Left renal pelvis (tissue), 4 donors: ENCODE measurements at regions not wholly inside any gene's neighbourhood (a gene's known extent, or its start where the extent isn't known, plus 50 kb on each side); places are given as distances from the start of the nearest gene placed in this dataset.
A peak's percentile ranks its signal among the peaks of the same experiment; 100 is the strongest.
"Not testable (repeated sequence)": the region's sequence is repeated elsewhere in the genome, so short reads cannot be mapped to it uniquely, and the experiment has no call there.

Source experiments
- DNase-seq, 4 donors: peaks; one replicate each; pipeline ENCODE4 v3.0.0-alpha.2; 2013; ENCODE audit warnings: low read depth in 4 of 4, low spot score in 3 of 4

- DNase-seq = no peak
Observed at GRCh38 chr15:62404194-62404985, 239.3 kb upstream of the C2CD4B start.

- no peak for DNase-seq
Observed at GRCh38 chr15:62406305-62406891, 241.3 kb upstream of the C2CD4B start.

- no peak for DNase-seq
Observed at GRCh38 chr15:62407216-62407615, 242.1 kb upstream of the C2CD4B start.

GRCh38 chr15:62407962-62408361, 242.9 kb upstream of the C2CD4B start:
- no peak for DNase-seq

GRCh38 chr15:62409466-62409865, 244.4 kb upstream of the C2CD4B start:
- no peak for DNase-seq

- DNase-seq = no peak
Observed at GRCh38 chr15:62412686-62413085, 247.6 kb upstream of the C2CD4B start.

GRCh38 chr15:62413153-62413552, 248.1 kb upstream of the C2CD4B start:
- DNase-seq = no peak

GRCh38 chr15:62413786-62414185, 248.7 kb upstream of the C2CD4B start:
- DNase-seq = no peak

GRCh38 chr15:62415498-62415897, 250.4 kb upstream of the C2CD4B start:
- DNase-seq = no peak

GRCh38 chr15:62416526-62416925, 251.4 kb upstream of the C2CD4B start:
- DNase-seq = no peak

GRCh38 chr15:62417439-62417838, 252.4 kb upstream of the C2CD4B start:
- DNase-seq = no peak

- not testable (repeated sequence) for DNase-seq
Observed at GRCh38 chr15:62418496-62418895, 253.4 kb upstream of the C2CD4B start.

- no peak for DNase-seq
Observed at GRCh38 chr15:62419192-62419591, 254.1 kb upstream of the C2CD4B start.

- DNase-seq = peak in 2 of 4 donors; percentile 18 to 25
Observed at GRCh38 chr15:62420371-62420770, 255.3 kb upstream of the C2CD4B start.

- no peak for DNase-seq
Observed at GRCh38 chr15:62421289-62421688, 256.2 kb upstream of the C2CD4B start.

- DNase-seq = no peak
Observed at GRCh38 chr15:62426387-62426956, 261.4 kb upstream of the C2CD4B start.

- no peak for DNase-seq
Observed at GRCh38 chr15:62428259-62428658, 263.2 kb upstream of the C2CD4B start.

- DNase-seq = no peak
Observed at GRCh38 chr15:62428851-62429598, 263.9 kb upstream of the C2CD4B start.

GRCh38 chr15:62430056-62430455, 265.0 kb upstream of the C2CD4B start:
- no peak for DNase-seq

GRCh38 chr15:62430552-62430951, 265.5 kb upstream of the C2CD4B start:
- DNase-seq = no peak
